ENCODE measurements at regions not wholly inside any gene's neighbourhood (a gene's known extent, or its start where the extent isn't known, plus 50 kb on each side); places are given as distances from the start of the nearest gene placed in this dataset.

DNA sequence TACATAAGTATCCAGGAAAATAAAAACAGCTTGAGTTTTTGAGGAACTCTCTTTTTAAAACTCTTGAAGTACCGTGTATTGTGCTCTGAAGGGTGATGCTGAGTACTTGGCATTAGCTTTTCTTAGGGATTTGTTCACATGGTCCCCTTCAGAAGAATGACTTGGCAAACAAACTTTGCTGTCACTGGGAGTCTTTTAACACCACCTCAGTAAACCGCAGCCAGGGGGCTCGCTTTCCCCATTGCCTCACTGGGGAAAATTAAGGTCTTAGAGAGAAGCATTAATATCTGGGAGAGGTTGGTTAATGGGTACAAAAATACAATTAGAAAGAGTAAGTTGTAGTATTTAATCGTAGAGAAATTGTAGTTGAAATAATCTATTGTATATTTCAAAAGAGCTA lies 105.9 kb upstream of the DAP start:
- peak; percentile 12 for DNase-seq (ENCODE audit: low read depth)
- TF ChIP-seq CTCF (conservative IDR thresholded peaks at IDR 0.05; ENCODE audit: low read depth, low read length): peak; percentile 49
- H3K4me3 ChIP-seq (ENCODE audit: low read depth, low read length): no peak overlapping the region

DNA sequence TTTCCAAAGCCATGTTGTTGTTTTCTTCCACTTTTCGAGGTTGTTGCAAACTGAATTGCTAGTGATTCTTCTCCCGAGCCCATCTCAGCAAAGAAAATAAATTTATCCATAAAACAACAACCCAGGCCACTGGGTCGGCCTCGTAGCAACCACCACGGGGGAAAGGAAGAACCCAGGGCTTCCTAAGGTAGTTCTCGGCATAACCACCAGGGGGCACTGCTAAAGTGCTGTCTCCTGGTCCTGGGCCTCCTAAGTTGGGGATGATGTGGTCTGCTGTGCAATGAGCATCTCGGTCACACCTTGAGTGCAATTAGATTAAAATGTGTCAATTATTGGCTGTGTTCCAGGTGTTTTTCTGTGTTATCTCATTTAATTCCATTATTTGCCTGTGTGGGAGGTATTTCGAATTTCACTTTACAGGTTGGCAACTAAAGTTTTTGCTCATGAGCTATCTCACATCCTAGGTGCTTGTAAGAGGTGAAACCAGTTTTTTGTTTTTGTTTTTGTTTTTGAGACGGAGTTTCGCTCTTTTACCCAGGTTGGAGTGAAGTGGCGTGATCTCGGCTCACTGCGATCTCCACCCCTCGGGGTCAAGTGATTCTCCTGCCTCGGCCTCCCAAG lies 102.8 kb upstream of the DAP start:
- DNase-seq (ENCODE audit: low read depth): peak; percentile 69
- H3K4me3 ChIP-seq (ENCODE audit: low read depth, low read length): no peak overlapping the region
- TF ChIP-seq CTCF (conservative IDR thresholded peaks at IDR 0.05; ENCODE audit: low read depth, low read length): peak; percentile 95

GRCh38 chr5:10862085-10862484 lies 101.1 kb upstream of the DAP start:
- H3K4me3 ChIP-seq (ENCODE audit: low read depth, low read length): no peak overlapping the region
- no peak for TF ChIP-seq CTCF (conservative IDR thresholded peaks at IDR 0.05; ENCODE audit: low read depth, low read length)
- no peak for DNase-seq (ENCODE audit: low read depth)

GRCh38 chr5:10861423-10861790 lies 100.4 kb upstream of the DAP start:
- TF ChIP-seq CTCF (conservative IDR thresholded peaks at IDR 0.05; ENCODE audit: low read depth, low read length): no peak
- H3K4me3 ChIP-seq (ENCODE audit: low read depth, low read length): no peak overlapping the region
- no peak for DNase-seq (ENCODE audit: low read depth)

DNA sequence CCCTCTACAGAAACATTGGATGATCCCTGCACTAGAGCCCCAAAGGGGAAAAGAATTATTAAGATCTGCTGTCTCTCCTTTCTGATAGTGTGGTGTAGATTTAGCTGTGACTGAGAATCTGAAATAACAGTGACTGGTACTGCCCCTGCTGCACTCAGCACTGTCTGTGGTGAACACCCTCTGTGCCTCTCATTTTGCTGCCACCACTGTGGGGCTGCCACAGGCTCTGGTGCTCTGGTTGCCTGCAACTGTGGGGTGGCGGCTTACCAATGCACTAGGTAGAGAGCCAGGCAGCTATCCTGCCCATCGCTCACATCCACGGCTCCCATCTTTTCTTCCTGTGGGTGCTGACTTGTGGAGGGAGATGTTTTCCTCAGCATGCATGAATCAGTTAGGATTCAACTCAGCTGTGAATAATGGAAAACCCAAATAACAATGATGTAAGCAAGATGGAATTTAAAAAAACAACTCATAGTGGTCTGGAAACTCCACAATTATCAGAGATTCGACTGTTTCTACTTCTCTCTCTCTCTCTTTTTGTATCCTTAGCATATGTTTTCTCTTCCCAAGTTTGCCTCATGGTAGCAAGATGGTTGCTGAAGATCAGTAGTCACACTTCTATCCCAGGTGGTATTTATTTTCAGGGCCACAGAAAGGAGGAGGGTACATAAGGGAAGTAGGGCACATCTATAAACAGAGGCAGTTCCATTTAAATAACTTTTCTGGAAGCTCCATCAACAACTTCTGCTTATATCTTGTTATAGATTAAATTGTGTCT lies 99.8 kb upstream of the DAP start:
- TF ChIP-seq CTCF (conservative IDR thresholded peaks at IDR 0.05; ENCODE audit: low read depth, low read length): no peak
- H3K4me3 ChIP-seq (ENCODE audit: low read depth, low read length): no peak overlapping the region
- DNase-seq (ENCODE audit: low read depth): peak; percentile 41

DNA sequence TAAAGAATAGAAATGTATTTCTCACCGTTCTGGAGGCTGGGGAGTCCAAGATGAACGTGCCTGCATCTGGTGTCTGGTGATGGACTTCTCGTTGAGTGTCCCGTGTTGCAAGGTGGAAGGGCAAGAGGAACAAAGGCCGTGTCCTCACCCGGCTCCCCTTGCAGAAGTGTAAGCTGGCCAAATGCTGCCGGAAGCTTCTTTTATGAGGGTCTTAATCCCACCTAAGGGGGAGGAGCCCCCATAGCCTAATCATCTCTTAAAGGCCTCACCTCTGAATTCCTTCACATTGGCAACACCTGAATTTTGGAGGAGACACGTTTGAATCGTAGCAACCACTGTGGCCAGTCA lies 99.1 kb upstream of the DAP start:
- no peak overlapping the region for H3K4me3 ChIP-seq (ENCODE audit: low read depth, low read length)
- TF ChIP-seq CTCF (conservative IDR thresholded peaks at IDR 0.05; ENCODE audit: low read depth, low read length): no peak
- no peak for DNase-seq (ENCODE audit: low read depth)
